ENCODE measurements at regions not wholly inside any gene's neighbourhood (a gene's known extent, or its start where the extent isn't known, plus 50 kb on each side); places are given as distances from the start of the nearest gene placed in this dataset.

DNA sequence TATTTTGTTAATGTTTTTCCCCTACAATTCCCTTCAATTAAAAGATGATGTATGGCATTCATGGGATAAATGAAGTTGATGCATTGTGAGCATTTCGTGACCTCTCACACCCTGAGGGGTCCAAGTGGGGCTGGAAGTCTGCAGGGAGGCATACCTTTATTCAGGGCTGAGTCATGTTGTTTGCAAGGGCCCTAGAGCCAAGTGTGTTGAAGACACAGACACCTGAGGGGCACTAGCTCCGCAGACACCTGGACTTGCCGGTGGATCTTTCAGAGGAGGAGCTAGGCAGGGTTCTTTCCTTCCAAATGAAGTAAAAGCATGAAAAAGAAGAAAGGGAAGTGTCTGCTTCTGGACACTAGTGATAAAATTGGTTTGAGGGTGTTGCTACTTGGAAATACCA lies 57.0 kb upstream of the RGS7 start:
- FAIRE-seq = no peak
- no TSS peak for BruUV-seq (replicated peaks)
- no peak overlapping the region for H3K27ac ChIP-seq (ENCODE audit: extremely low read length, insufficient read depth, low read length)
- intact Hi-C loops (cut with micrococcal nuclease; ENCODE audit: unreplicated experiment) = no loop called here
- POLR2A ChIA-PET = no interaction called here
- H4K20me1 ChIP-seq (ENCODE audit: insufficient read depth, low read length) = no peaks in the 10 kb centered on the region
- H3K27me3 ChIP-seq (ENCODE audit: control insufficient read depth in 1 of 2, insufficient read depth in 2 of 2, low read length in 2 of 2) = no peaks in the 10 kb centered on the region
- WGBS (ENCODE audit: low lambda C conversion rate) = 19% methylated on average over 3 of the region's 3 CpGs
- H3K4me3 ChIP-seq (replicated peaks in 1 of 3; ENCODE audit: insufficient read depth in 1 of 3, low read depth in 2 of 3, low read length in 3 of 3) = no peak overlapping the region
- H2AFZ ChIP-seq (ENCODE audit: low read length) = no peak overlapping the region
- no peaks in the 10 kb centered on the region for H3K36me3 ChIP-seq (replicated peaks in 1 of 2; ENCODE audit: control insufficient read depth in 1 of 2, insufficient read depth in 2 of 2, low read length in 2 of 2)
- DNase-seq (ENCODE audit: low spot score) = no peak
- in situ Hi-C loops (cut with HindIII; ENCODE audit: extremely low pct_ligation_motif_present, low pct_unique_long_range_greater_than_20kb) = no loop called here
- no peak for ATAC-seq
- no peak for TF ChIP-seq ZNF782 (CRISPR knock-in tag; IDR thresholded peaks at IDR 0.05; ENCODE audit: borderline replicate concordance)
- TF ChIP-seq, protein P1, sequence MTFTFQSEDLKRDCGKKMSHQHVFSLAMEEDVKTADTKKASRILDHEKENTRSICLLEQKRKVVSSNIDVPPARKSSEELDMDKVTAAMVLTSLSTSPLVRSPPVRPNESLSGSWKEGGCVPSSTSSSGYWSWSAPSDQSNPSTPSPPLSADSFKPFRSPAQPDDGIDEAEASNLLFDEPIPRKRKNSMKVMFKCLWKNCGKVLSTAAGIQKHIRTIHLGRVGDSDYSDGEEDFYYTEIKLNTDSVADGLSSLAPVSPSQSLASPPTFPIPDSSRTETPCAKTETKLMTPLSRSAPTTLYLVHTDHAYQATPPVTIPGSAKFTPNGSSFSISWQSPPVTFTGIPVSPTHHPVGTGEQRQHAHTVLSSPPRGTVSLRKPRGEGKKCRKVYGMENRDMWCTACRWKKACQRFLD (CRISPR knock-in tag; IDR thresholded peaks at IDR 0.05; ENCODE audit: borderline replicate concordance) = no peak
- no peak for TF ChIP-seq ZBTB21 (CRISPR knock-in tag; IDR thresholded peaks at IDR 0.05)
- no peak for TF ChIP-seq CCAR2 (optimal IDR thresholded peaks at IDR 0.05; ENCODE audit: low read depth, low read length)
- no peak for TF ChIP-seq NCOA5 (CRISPR knock-in tag; IDR thresholded peaks at IDR 0.05)
- no peak for TF ChIP-seq ZNF577 (CRISPR knock-in tag; IDR thresholded peaks at IDR 0.05; ENCODE audit: borderline replicate concordance, low read depth)
- TF ChIP-seq, protein P2, sequence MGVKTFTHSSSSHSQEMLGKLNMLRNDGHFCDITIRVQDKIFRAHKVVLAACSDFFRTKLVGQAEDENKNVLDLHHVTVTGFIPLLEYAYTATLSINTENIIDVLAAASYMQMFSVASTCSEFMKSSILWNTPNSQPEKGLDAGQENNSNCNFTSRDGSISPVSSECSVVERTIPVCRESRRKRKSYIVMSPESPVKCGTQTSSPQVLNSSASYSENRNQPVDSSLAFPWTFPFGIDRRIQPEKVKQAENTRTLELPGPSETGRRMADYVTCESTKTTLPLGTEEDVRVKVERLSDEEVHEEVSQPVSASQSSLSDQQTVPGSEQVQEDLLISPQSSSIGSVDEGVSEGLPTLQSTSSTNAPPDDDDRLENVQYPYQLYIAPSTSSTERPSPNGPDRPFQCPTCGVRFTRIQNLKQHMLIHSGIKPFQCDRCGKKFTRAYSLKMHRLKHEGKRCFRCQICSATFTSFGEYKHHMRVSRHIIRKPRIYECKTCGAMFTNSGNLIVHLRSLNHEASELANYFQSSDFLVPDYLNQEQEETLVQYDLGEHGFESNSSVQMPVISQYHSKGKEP (CRISPR knock-in tag; IDR thresholded peaks at IDR 0.05) = no peak
- TF ChIP-seq NKX3-1 (CRISPR knock-in tag; IDR thresholded peaks at IDR 0.05) = no peak
- no peak for TF ChIP-seq SOX6 (IDR thresholded peaks at IDR 0.05)
- no peak for TF ChIP-seq SOX6 (CRISPR knock-in tag; IDR thresholded peaks at IDR 0.05)
- TF ChIP-seq RELA (CRISPR knock-in tag; IDR thresholded peaks at IDR 0.05) = no peak
- no peak for TF ChIP-seq KDM2A (CRISPR knock-in tag; IDR thresholded peaks at IDR 0.05; ENCODE audit: borderline replicate concordance, low read depth)
- no peak for TF ChIP-seq NFRKB (IDR thresholded peaks at IDR 0.05)
- TF ChIP-seq TBL1XR1 (IDR thresholded peaks at IDR 0.05; ENCODE audit: borderline replicate concordance, low read length, partially characterized antibody) = no peak
- TF ChIP-seq KLF15 (CRISPR knock-in tag; IDR thresholded peaks at IDR 0.05; ENCODE audit: borderline replicate concordance) = no peak
- TF ChIP-seq, protein P3, sequence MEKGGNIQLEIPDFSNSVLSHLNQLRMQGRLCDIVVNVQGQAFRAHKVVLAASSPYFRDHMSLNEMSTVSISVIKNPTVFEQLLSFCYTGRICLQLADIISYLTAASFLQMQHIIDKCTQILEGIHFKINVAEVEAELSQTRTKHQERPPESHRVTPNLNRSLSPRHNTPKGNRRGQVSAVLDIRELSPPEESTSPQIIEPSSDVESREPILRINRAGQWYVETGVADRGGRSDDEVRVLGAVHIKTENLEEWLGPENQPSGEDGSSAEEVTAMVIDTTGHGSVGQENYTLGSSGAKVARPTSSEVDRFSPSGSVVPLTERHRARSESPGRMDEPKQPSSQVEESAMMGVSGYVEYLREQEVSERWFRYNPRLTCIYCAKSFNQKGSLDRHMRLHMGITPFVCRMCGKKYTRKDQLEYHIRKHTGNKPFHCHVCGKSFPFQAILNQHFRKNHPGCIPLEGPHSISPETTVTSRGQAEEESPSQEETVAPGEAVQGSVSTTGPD (CRISPR knock-in tag; IDR thresholded peaks at IDR 0.05) = no peak
- TF ChIP-seq ISL2 (CRISPR knock-in tag; IDR thresholded peaks at IDR 0.05) = no peak
- no peaks in the 10 kb centered on the region for H3K4me1 ChIP-seq (ENCODE audit: insufficient read depth, low read length)
- no peaks in the 10 kb centered on the region for H3K79me2 ChIP-seq (ENCODE audit: insufficient read depth, low read length)
- H3K9ac ChIP-seq (ENCODE audit: insufficient read depth, low read depth, low read length) = no peak overlapping the region
- H3K4me2 ChIP-seq (ENCODE audit: low read depth, low read length) = no peak overlapping the region
- CTCF ChIA-PET (ENCODE audit: low intra/inter-chr PET ratio, low total read pairs) = no interaction called here
- H3K9me3 ChIP-seq (ENCODE audit: low read length) = no peaks in the 10 kb centered on the region
